MM.1S (cell line): ENCODE measurements at regions not wholly inside any gene's neighbourhood (a gene's known extent, or its start where the extent isn't known, plus 50 kb on each side); places are given as distances from the start of the nearest gene placed in this dataset.

Experiments
- DNase-seq: peaks from one replicate; pipeline ENCODE4 v3.0.0-alpha.2; 2015
- H2AFZ ChIP-seq: fragments of 300-600 bp; sonication (generic); 2 replicates; pipeline ENCODE4 v1.6.0; 2016; ENCODE audit warnings: antibody characterized with exemption, low read length
- H3F3A ChIP-seq: fragments of 300-600 bp; sonication (generic); 2 replicates; pipeline ENCODE4 v1.6.1; 2016; ENCODE audit warnings: mild to moderate bottlenecking, antibody characterized with exemption, low read length, moderate library complexity, mixed read lengths; ENCODE audit not compliant: insufficient read depth
- H3K27ac ChIP-seq: fragments of 300-600 bp; sonication (generic); 2 replicates; pipeline ENCODE4 v1.5.1; 2016; ENCODE audit warnings: mild to moderate bottlenecking, low read length
- H3K27me3 ChIP-seq: fragments of 300-600 bp; sonication (generic); replicated peaks from 2 replicates; pipeline ENCODE4 v1.6.0; 2016; ENCODE audit warnings: low read length; ENCODE audit not compliant: insufficient read depth
- H3K36me3 ChIP-seq: fragments of 300-600 bp; sonication (generic); replicated peaks from 2 replicates; pipeline ENCODE4 v1.6.1; 2016; ENCODE audit warnings: mild to moderate bottlenecking, low read length, mixed read lengths; ENCODE audit not compliant: insufficient read depth
- H3K4me1 ChIP-seq: fragments of 300-600 bp; sonication (generic); 2 replicates; pipeline ENCODE4 v1.6.1; 2016; ENCODE audit warnings: low read length, mixed read lengths
- H3K4me2 ChIP-seq: fragments of 300-600 bp; sonication (generic); 2 replicates; pipeline ENCODE4 v1.6.0; 2016; ENCODE audit warnings: low read depth, low read length
- H3K4me3 ChIP-seq: fragments of 300-600 bp; sonication (generic); 2 replicates; pipeline ENCODE4 v1.5.1; 2016; ENCODE audit warnings: low read length, mixed read lengths
- H3K79me2 ChIP-seq: fragments of 300-600 bp; sonication (generic); 2 replicates; pipeline ENCODE4 v1.6.1; 2016; ENCODE audit warnings: mixed run types, low read length, mixed read lengths
- H3K9ac ChIP-seq: fragments of 300-600 bp; sonication (generic); 2 replicates; pipeline ENCODE4 v1.6.1; 2016; ENCODE audit warnings: low read length, mixed read lengths
- H3K9me2 ChIP-seq: fragments of 300-600 bp; sonication (generic); replicated peaks from 2 replicates; pipeline ENCODE4 v1.6.1; 2016; ENCODE audit warnings: mild to moderate bottlenecking, low read length, mixed read lengths; ENCODE audit not compliant: insufficient read depth
- H3K9me3 ChIP-seq: fragments of 300-600 bp; sonication (generic); replicated peaks from 2 replicates; pipeline ENCODE4 v1.6.1; 2016; ENCODE audit warnings: mild to moderate bottlenecking, low read length, mixed read lengths; ENCODE audit not compliant: insufficient read depth
- H4K20me1 ChIP-seq: fragments of 300-600 bp; sonication (generic); 2 replicates; pipeline ENCODE4 v1.6.1; 2016; ENCODE audit warnings: mild to moderate bottlenecking, low read length, moderate library complexity, mixed read lengths; ENCODE audit not compliant: insufficient read depth
- EZH2 ChIP-seq: fragments of 300-600 bp; sonication (generic); optimal IDR thresholded peaks from 2 replicates; pipeline ENCODE3; 2017; ENCODE audit warnings: low read depth, mild to moderate bottlenecking, antibody characterized with exemption, low read length, mixed read lengths
- EZH2phosphoT487 ChIP-seq: fragments of 300-600 bp; sonication (generic); IDR thresholded peaks from 2 replicates; pipeline ENCODE4 v1.6.1; 2018; ENCODE audit warnings: antibody characterized with exemption, low read length
- TF ChIP-seq, protein P1 (sequence below): fragments of 300-600 bp; sonication (generic); IDR thresholded peaks from 2 replicates; pipeline ENCODE4 v1.5.1; 2016; ENCODE audit warnings: antibody characterized with exemption, low read length, mixed read lengths

DNA sequence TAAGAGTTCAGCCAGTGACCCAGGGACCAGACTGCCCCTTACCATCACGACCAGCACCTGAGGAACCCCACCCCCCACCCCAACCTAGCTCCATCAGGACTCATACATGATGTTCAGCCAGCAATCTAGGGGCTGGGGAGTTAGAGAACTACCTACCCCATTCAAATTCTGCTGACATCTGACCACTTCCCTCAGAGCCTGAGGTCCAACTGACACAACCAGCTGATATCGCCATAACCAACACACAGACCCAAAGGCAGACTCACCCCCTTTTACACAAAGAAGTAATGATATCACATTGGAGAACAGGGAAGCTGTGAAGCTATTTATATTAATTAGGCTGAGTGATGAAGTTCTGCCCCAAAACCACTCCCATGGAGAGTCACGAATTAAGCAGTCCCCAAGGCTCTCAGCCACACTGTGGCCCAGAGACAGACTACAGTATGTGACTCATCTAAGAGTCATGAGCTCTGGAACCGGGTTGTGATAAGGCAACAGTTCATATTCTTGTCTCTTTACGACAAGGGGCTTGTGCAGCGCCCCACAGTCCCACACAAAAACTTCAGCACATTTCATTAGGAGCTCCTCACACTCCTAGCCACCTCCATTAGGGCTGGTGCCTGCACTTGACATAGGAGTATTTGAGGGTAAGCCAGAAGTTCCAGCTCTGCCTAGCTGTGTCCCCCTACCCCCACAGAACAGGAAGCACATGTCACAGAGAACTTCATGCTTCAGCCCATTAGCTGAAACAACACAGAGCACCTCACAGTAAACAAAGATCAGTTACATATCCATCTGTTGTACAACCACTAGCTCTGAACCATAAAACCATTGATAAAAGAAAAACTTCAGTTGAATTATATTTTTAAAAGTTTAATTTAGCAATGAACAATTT is 184.7 kb upstream of the ZCCHC13 start:
- H2AFZ ChIP-seq = no peak overlapping the region
- DNase-seq = no peak
- H3K27me3 ChIP-seq = no peaks in the 10 kb centered on the region
- H3K79me2 ChIP-seq = no peaks in the 10 kb centered on the region
- TF ChIP-seq EZH2 (no peak), EZH2phosphoT487 (no peak)
- TF ChIP-seq, protein P1, sequence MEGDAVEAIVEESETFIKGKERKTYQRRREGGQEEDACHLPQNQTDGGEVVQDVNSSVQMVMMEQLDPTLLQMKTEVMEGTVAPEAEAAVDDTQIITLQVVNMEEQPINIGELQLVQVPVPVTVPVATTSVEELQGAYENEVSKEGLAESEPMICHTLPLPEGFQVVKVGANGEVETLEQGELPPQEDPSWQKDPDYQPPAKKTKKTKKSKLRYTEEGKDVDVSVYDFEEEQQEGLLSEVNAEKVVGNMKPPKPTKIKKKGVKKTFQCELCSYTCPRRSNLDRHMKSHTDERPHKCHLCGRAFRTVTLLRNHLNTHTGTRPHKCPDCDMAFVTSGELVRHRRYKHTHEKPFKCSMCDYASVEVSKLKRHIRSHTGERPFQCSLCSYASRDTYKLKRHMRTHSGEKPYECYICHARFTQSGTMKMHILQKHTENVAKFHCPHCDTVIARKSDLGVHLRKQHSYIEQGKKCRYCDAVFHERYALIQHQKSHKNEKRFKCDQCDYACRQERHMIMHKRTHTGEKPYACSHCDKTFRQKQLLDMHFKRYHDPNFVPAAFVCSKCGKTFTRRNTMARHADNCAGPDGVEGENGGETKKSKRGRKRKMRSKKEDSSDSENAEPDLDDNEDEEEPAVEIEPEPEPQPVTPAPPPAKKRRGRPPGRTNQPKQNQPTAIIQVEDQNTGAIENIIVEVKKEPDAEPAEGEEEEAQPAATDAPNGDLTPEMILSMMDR = no peak
- no peaks in the 10 kb centered on the region for H4K20me1 ChIP-seq
- no peaks in the 10 kb centered on the region for H3K9me3 ChIP-seq
- no peaks in the 10 kb centered on the region for H3F3A ChIP-seq
- H3K4me3 ChIP-seq = no peak overlapping the region
- H3K9ac ChIP-seq = no peak overlapping the region
- H3K4me2 ChIP-seq = no peak overlapping the region
- H3K4me1 ChIP-seq = no peaks in the 10 kb centered on the region
- no peak overlapping the region for H3K27ac ChIP-seq
- no peaks in the 10 kb centered on the region for H3K36me3 ChIP-seq
- H3K9me2 ChIP-seq = no peaks in the 10 kb centered on the region

DNA sequence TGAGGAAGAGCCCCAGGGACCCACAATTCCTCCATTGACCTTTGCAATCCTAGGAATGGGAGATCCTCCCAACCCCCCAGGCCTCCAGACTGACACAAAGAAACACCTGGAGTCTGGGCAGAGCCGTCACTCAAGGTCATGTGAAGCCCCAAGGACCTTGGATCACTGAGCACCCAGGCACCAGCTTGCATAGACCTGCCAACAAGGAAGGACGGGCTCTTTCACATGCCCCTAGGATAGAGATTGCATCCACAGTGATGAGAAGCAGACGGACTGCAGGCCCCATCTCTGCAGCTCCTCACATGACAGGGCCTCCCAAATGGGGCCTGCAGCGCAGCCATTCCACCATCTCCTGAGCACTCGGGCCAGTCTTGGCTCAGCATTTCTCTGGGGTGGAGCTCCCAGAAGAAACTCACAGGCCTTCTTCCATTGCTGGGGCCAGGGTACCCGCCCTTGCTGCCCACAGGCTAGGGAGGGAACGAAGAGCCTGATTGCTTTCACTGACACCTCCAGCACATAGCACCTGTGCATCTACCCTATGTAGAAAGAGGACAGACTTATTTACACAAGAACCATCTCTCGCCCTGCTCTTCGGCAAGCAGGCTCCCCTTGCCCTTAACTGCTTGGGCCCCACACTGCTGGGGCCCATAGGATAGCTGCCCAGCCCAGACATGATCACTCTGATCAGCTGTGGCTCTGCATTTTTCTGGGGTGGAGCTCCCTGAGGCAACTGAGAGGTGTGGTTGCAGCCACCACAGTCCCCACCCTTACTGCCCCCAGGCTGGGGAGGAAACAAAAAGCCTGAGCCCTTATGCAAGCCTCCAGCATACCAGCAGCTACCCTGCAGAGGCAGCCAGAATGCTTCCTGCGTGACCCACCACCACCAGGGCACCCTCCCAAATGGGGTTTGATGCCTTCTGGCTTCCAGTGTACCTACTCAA is 185.7 kb upstream of the ZCCHC13 start:
- no peak for DNase-seq
- Histone ChIP-seq H3K4me3 (no peak overlapping the region), H3K4me2 (no peak overlapping the region), H4K20me1 (no peaks in the 10 kb centered on the region), H3K9me3 (no peaks in the 10 kb centered on the region), H3F3A (no peaks in the 10 kb centered on the region), H3K27me3 (no peaks in the 10 kb centered on the region), H3K9ac (no peak overlapping the region), H3K27ac (no peak overlapping the region), H3K36me3 (no peaks in the 10 kb centered on the region), H3K9me2 (no peaks in the 10 kb centered on the region), H2AFZ (no peak overlapping the region), H3K4me1 (no peaks in the 10 kb centered on the region), H3K79me2 (no peaks in the 10 kb centered on the region)
- TF ChIP-seq EZH2 = no peak
- TF ChIP-seq, protein P1 = no peak
- TF ChIP-seq EZH2phosphoT487 = no peak

DNA sequence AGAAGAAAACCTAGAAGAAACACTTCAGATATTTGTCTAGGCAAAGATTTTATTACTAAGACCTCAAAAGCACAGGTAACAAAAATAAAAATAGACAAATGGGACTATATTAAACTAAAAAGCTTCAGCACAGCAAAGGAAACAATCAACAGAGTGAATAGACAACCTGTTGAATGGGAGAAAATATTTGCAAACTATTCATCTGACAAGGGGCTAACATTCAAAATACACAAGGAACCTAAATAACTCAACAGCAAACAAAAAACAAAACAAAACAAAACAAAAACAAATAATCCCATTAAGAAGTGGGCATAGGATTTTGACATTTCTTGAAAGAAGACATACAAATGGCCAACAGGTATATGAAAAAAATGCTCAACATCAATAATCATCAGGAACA is 192.7 kb upstream of the ZCCHC13 start:
- no peaks in the 10 kb centered on the region for H3K27me3 ChIP-seq
- H3K4me2 ChIP-seq = no peak overlapping the region
- no peak for TF ChIP-seq EZH2
- DNase-seq = no peak
- H3K9me2 ChIP-seq = no peaks in the 10 kb centered on the region
- H3K79me2 ChIP-seq = no peaks in the 10 kb centered on the region
- no peaks in the 10 kb centered on the region for H3K36me3 ChIP-seq
- no peak overlapping the region for H2AFZ ChIP-seq
- no peaks in the 10 kb centered on the region for H3F3A ChIP-seq
- H3K9me3 ChIP-seq = no peaks in the 10 kb centered on the region
- H3K27ac ChIP-seq = no peak overlapping the region
- no peak overlapping the region for H3K9ac ChIP-seq
- no peaks in the 10 kb centered on the region for H4K20me1 ChIP-seq
- no peak overlapping the region for H3K4me3 ChIP-seq
- no peaks in the 10 kb centered on the region for H3K4me1 ChIP-seq
